Panc1 (cell line): ENCODE measurements at regions not wholly inside any gene's neighbourhood (a gene's known extent, or its start where the extent isn't known, plus 50 kb on each side); places are given as distances from the start of the nearest gene placed in this dataset.

Experiments used
- ATAC-seq: fragments of 200-7000 bp; cut with Tn5 transposase; 2 replicates; pipeline ENCODE4 v1.9.1; 2020; ENCODE audit warnings: mild to moderate bottlenecking, moderate library complexity
- BruUV-seq: library from RNA; stranded (reverse); fragments of 400-500 nt; replicated peaks from 2 replicates; lab custom pipeline; 2021; lab: Mats Ljungman, UMichigan
- CTCF ChIA-PET: fragments of 300-600 bp; sonication (Branson Sonifier 250); formaldehyde crosslinking; loops from one replicate; lab custom pipeline; 2022; ENCODE audit warnings: antibody characterized with exemption; lab: Charles Lee
- POLR2A ChIA-PET: fragments of 300-600 bp; sonication (Branson Sonifier 250); formaldehyde crosslinking; loops from one replicate; lab custom pipeline; 2022; ENCODE audit warnings: antibody characterized with exemption; lab: Charles Lee
- DNase-seq: peaks from one replicate; pipeline ENCODE4 v3.0.0-alpha.2; 2010; ENCODE audit warnings: low read depth, low spot score
- H3K27ac ChIP-seq: 2 replicates; pipeline ENCODE4 v1.5.1; 2011; ENCODE audit warnings: mild to moderate bottlenecking, low read length, inconsistent platforms
- H3K27me3 ChIP-seq: fragments of 200-500 bp; sonication (Bioruptor generic); 2 replicates; pipeline ENCODE4 v1.6.0; 2014; ENCODE audit warnings: low read length, inconsistent platforms; ENCODE audit not compliant: control insufficient read depth, insufficient read depth
- H3K36me3 ChIP-seq: fragments of 200-500 bp; sonication (Bioruptor generic); 2 replicates; pipeline ENCODE4 v1.5.1; 2014; ENCODE audit warnings: inconsistent platforms, mild to moderate bottlenecking, low read length, moderate library complexity; ENCODE audit not compliant: control insufficient read depth, insufficient read depth
- H3K4me1 ChIP-seq: 2 replicates; pipeline ENCODE4 v1.5.1; 2011; ENCODE audit warnings: inconsistent platforms, mild to moderate bottlenecking, low read length, moderate library complexity; ENCODE audit not compliant: control insufficient read depth, insufficient read depth
- H3K4me3 ChIP-seq, 2 experiments: 2 replicates each; pipeline ENCODE4 v1.5.1; 2011 to 2012; ENCODE audit warnings: low read depth in 2 of 2, low read length in 2 of 2, mild to moderate bottlenecking in 2 of 2, inconsistent platforms in 1 of 2, moderate library complexity in 1 of 2
- H3K9me3 ChIP-seq: fragments of 200-500 bp; sonication (Bioruptor generic); 2 replicates; pipeline ENCODE4 v1.5.1; 2014; ENCODE audit warnings: low read depth, mild to moderate bottlenecking, inconsistent platforms, low read length, moderate library complexity; ENCODE audit not compliant: control insufficient read depth, insufficient read depth
- POLR2AphosphoS5 ChIP-seq: IDR thresholded peaks from 2 replicates; pipeline ENCODE4 v1.6.1; 2012; ENCODE audit warnings: mild to moderate bottlenecking, low read depth, low read length, moderate library complexity
- SIN3A ChIP-seq: IDR thresholded peaks from 2 replicates; pipeline ENCODE4 v1.6.1; 2012; ENCODE audit warnings: low read depth, mild to moderate bottlenecking, low read length, moderate library complexity, borderline replicate concordance; ENCODE audit not compliant: insufficient read depth
- TCF7L2 ChIP-seq: IDR thresholded peaks from 2 replicates; pipeline ENCODE4 v1.6.1; 2011; ENCODE audit warnings: mild to moderate bottlenecking, low read depth, low read length, inconsistent platforms
- in situ Hi-C: cut with HindIII; loops from 2 replicates; pipeline ENCODE4 v1.10.0; 2016; ENCODE audit warnings: low sequenced_read_pairs, low pct_unique_long_range_greater_than_20kb
- intact Hi-C: fragments of 100-400 bp; cut with micrococcal nuclease; formaldehyde crosslinking; loops from one replicate; pipeline ENCODE4 v1.10.0; 2022; ENCODE audit not compliant: unreplicated experiment
- TF ChIP-seq, protein P1 (sequence below): fragments of 450-650 bp; IDR thresholded peaks from 2 replicates; pipeline ENCODE4 v1.5.1; 2017; ENCODE audit warnings: mild to moderate bottlenecking
- TF ChIP-seq, protein P2 (sequence below), 2 experiments: IDR thresholded peaks; 2 replicates each; pipeline ENCODE4 v1.6.1; 2011 to 2012; ENCODE audit warnings: low read depth in 2 of 2, control low read depth in 1 of 2, low read length in 1 of 2, mild to moderate bottlenecking in 1 of 2, moderate library complexity in 1 of 2; ENCODE audit not compliant: insufficient read depth in 1 of 2

DNA sequence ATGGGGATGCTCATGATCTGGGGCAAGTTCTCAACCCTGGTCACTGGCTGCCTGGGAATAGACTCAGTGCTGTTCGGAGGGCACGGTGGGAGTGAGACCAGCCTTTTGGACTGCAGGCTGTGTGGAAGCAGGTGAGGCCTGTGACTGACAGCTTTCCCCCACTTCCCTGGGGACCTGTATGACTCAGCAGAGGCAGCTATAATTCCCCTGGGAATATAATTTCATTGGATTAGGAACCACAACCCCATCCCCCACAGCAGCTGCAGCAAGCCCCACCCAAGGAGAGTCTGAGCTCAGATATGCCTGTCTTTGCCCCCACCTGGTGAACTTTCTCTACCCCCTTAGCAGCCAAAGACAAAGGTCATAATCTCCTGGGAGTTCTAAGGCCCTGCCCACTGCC lies 408.6 kb downstream of the PPP3CA start:
- DNase-seq = no peak
- Histone ChIP-seq H3K9me3 (no peaks in the 10 kb centered on the region), H3K4me1 (no peaks in the 10 kb centered on the region), H3K4me3 (no peak overlapping the region), H3K36me3 (no peaks in the 10 kb centered on the region), H3K27me3 (no peaks in the 10 kb centered on the region), H3K27ac (no peak overlapping the region)
- in situ Hi-C loops (no loop called here), intact Hi-C loops (no loop called here)
- no TSS peak for BruUV-seq
- ATAC-seq = no peak
- ChIA-PET CTCF (no interaction called here), POLR2A (no interaction called here)
- no peak for TF ChIP-seq POLR2AphosphoS5
- TF ChIP-seq, protein P1, sequence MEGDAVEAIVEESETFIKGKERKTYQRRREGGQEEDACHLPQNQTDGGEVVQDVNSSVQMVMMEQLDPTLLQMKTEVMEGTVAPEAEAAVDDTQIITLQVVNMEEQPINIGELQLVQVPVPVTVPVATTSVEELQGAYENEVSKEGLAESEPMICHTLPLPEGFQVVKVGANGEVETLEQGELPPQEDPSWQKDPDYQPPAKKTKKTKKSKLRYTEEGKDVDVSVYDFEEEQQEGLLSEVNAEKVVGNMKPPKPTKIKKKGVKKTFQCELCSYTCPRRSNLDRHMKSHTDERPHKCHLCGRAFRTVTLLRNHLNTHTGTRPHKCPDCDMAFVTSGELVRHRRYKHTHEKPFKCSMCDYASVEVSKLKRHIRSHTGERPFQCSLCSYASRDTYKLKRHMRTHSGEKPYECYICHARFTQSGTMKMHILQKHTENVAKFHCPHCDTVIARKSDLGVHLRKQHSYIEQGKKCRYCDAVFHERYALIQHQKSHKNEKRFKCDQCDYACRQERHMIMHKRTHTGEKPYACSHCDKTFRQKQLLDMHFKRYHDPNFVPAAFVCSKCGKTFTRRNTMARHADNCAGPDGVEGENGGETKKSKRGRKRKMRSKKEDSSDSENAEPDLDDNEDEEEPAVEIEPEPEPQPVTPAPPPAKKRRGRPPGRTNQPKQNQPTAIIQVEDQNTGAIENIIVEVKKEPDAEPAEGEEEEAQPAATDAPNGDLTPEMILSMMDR = no peak
- TF ChIP-seq SIN3A = no peak
- TF ChIP-seq TCF7L2 = no peak
- TF ChIP-seq, protein P2, sequence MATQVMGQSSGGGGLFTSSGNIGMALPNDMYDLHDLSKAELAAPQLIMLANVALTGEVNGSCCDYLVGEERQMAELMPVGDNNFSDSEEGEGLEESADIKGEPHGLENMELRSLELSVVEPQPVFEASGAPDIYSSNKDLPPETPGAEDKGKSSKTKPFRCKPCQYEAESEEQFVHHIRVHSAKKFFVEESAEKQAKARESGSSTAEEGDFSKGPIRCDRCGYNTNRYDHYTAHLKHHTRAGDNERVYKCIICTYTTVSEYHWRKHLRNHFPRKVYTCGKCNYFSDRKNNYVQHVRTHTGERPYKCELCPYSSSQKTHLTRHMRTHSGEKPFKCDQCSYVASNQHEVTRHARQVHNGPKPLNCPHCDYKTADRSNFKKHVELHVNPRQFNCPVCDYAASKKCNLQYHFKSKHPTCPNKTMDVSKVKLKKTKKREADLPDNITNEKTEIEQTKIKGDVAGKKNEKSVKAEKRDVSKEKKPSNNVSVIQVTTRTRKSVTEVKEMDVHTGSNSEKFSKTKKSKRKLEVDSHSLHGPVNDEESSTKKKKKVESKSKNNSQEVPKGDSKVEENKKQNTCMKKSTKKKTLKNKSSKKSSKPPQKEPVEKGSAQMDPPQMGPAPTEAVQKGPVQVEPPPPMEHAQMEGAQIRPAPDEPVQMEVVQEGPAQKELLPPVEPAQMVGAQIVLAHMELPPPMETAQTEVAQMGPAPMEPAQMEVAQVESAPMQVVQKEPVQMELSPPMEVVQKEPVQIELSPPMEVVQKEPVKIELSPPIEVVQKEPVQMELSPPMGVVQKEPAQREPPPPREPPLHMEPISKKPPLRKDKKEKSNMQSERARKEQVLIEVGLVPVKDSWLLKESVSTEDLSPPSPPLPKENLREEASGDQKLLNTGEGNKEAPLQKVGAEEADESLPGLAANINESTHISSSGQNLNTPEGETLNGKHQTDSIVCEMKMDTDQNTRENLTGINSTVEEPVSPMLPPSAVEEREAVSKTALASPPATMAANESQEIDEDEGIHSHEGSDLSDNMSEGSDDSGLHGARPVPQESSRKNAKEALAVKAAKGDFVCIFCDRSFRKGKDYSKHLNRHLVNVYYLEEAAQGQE (IDR thresholded peaks at IDR 0.05; ENCODE audit: insufficient read depth in 1 of 2, low read depth in 2 of 2, low read length in 1 of 2) = no peak

DNA sequence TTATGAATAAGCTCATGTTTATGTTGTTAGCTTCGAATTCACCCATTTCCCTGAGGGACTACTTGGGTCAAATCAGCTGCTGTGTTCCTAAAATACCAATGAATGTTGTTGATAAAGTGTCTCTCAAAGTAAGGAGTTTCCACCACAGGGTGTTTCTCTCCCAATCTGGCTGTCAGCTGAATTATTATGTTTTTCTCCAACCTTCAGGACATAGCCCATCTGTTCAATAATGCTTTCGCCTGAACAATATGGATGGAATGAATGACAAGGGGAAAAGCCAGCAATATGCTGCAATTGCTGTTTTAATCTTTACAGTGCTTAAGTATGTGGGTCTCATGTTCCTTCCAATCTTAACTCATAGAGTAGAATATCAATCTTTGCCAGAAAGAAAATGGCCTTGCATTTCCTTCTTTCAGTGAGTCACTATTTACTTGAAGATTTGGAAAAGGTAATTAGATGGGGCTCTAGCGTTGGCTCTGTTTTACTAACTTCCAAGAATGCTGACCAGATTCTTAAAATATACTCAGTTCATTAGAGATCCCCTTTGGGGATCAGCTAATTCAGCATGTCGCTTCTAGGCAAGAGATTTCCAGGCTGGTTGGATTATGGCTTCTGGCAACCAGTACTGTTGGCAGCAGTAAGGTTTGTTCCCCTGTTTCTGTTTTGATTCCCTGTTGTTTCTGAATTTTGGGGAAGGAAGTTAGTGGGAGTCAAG lies 410.5 kb downstream of the PPP3CA start:
- no peaks in the 10 kb centered on the region for H3K36me3 ChIP-seq
- no peak overlapping the region for H3K27ac ChIP-seq
- in situ Hi-C loops (no loop called here), intact Hi-C loops (no loop called here)
- TF ChIP-seq POLR2AphosphoS5 (no peak), SIN3A (no peak), TCF7L2 (no peak)
- TF ChIP-seq, protein P1 = no peak
- TF ChIP-seq, protein P2 (IDR thresholded peaks at IDR 0.05; ENCODE audit: insufficient read depth in 1 of 2, low read depth in 2 of 2, low read length in 1 of 2) = no peak
- H3K27me3 ChIP-seq = no peaks in the 10 kb centered on the region
- no peaks in the 10 kb centered on the region for H3K9me3 ChIP-seq
- BruUV-seq = no TSS peak
- ChIA-PET CTCF (no interaction called here), POLR2A (no interaction called here)
- DNase-seq (no peak), ATAC-seq (no peak)
- no peak overlapping the region for H3K4me3 ChIP-seq
- no peaks in the 10 kb centered on the region for H3K4me1 ChIP-seq
